ENCODE measurements at regions not wholly inside any gene's neighbourhood (a gene's known extent, or its start where the extent isn't known, plus 50 kb on each side); places are given as distances from the start of the nearest gene placed in this dataset.

GRCh38 chr13:111915104-111915551 is 151.8 kb upstream of the SOX1 start:
- no peak for TF ChIP-seq EP300 (IDR thresholded peaks at IDR 0.05)
- TF ChIP-seq POLR2A (IDR thresholded peaks at IDR 0.05; ENCODE audit: low read length), result no peak
- TF ChIP-seq ESRRA (IDR thresholded peaks at IDR 0.05; ENCODE audit: borderline replicate concordance, low read length), result no peak
- TF ChIP-seq CTCF (IDR thresholded peaks at IDR 0.05), result no peak
- no peak for TF ChIP-seq RAD21 (conservative IDR thresholded peaks at IDR 0.05 in 1 of 2, IDR thresholded peaks at IDR 0.05 in 1 of 2)
- no peak for TF ChIP-seq MAX (IDR thresholded peaks at IDR 0.05)
- TF ChIP-seq BHLHE40 (IDR thresholded peaks at IDR 0.05; ENCODE audit: low read depth, low read length), result no peak
- TF ChIP-seq ZNF302 (CRISPR knock-in tag; IDR thresholded peaks at IDR 0.05), result no peak
- no peak for TF ChIP-seq HES2 (IDR thresholded peaks at IDR 0.05)
- no peak for TF ChIP-seq PBX3 (IDR thresholded peaks at IDR 0.05)
- TF ChIP-seq JUNB (IDR thresholded peaks at IDR 0.05), result no peak
- no peak for TF ChIP-seq NR3C1 (IDR thresholded peaks at IDR 0.05)
- no peak for TF ChIP-seq MAZ (IDR thresholded peaks at IDR 0.05; ENCODE audit: borderline replicate concordance, low read depth, low read length)
- no peak for TF ChIP-seq E2F6 (IDR thresholded peaks at IDR 0.05; ENCODE audit: borderline replicate concordance, low read depth)

Data from A549 (cell line).